H7 (cell line): ENCODE measurements at regions not wholly inside any gene's neighbourhood (a gene's known extent, or its start where the extent isn't known, plus 50 kb on each side); places are given as distances from the start of the nearest gene placed in this dataset.
A peak's percentile ranks its signal among the peaks of the same experiment; 100 is the strongest.

Source experiments
- DNase-seq: peaks from one replicate; pipeline ENCODE4 v3.0.0; 2012
- H3K27me3 ChIP-seq: 2 replicates; pipeline ENCODE4 v1.6.0; 2011; ENCODE audit warnings: mild to moderate bottlenecking, low read length; ENCODE audit not compliant: control insufficient read depth, insufficient read depth
- H3K36me3 ChIP-seq: replicated peaks from 2 replicates; pipeline ENCODE4 v1.5.1; 2011; ENCODE audit warnings: low read length; ENCODE audit not compliant: control insufficient read depth, insufficient read depth
- H3K4me3 ChIP-seq: 2 replicates; pipeline ENCODE4 v1.5.1; 2011; ENCODE audit warnings: low read depth, mild to moderate bottlenecking, control low read depth, low read length, moderate library complexity; ENCODE audit not compliant: insufficient read depth

- Histone ChIP-seq H3K36me3 (no peaks in the 10 kb centered on the region), H3K4me3 (no peak overlapping the region), H3K27me3 (no peaks in the 10 kb centered on the region)
- DNase-seq: no peak
These were observed 433.8 kb upstream of the FAT1 start for GRCh38 chr4:187157380-187157958.

GRCh38 chr4:187158003-187158402, 434.3 kb upstream of the FAT1 start:
- H3K36me3 ChIP-seq: no peaks in the 10 kb centered on the region
- no peaks in the 10 kb centered on the region for H3K27me3 ChIP-seq
- no peak overlapping the region for H3K4me3 ChIP-seq
- DNase-seq: no peak

- Histone ChIP-seq H3K4me3 (no peak overlapping the region), H3K27me3 (no peaks in the 10 kb centered on the region), H3K36me3 (no peaks in the 10 kb centered on the region)
- no peak for DNase-seq
These were observed 436.8 kb upstream of the FAT1 start for GRCh38 chr4:187160486-187160885.

GRCh38 chr4:187166886-187167512, 443.3 kb upstream of the FAT1 start:
- no peaks in the 10 kb centered on the region for H3K36me3 ChIP-seq
- DNase-seq: no peak
- no peak overlapping the region for H3K4me3 ChIP-seq
- H3K27me3 ChIP-seq: no peaks in the 10 kb centered on the region

- DNase-seq: no peak
- H3K4me3 ChIP-seq: no peak overlapping the region
- no peaks in the 10 kb centered on the region for H3K36me3 ChIP-seq
- H3K27me3 ChIP-seq: no peaks in the 10 kb centered on the region
These were observed 448.2 kb upstream of the FAT1 start for GRCh38 chr4:187171706-187172339.

GRCh38 chr4:187172340-187172761, 448.7 kb upstream of the FAT1 start:
- no peak overlapping the region for H3K4me3 ChIP-seq
- no peak for DNase-seq
- no peaks in the 10 kb centered on the region for H3K36me3 ChIP-seq
- no peaks in the 10 kb centered on the region for H3K27me3 ChIP-seq

- no peaks in the 10 kb centered on the region for H3K27me3 ChIP-seq
These were observed 451.1 kb upstream of the FAT1 start for GRCh38 chr4:187174749-187175148.

GRCh38 chr4:187175197-187175596, 451.5 kb upstream of the FAT1 start:
- H3K27me3 ChIP-seq: no peaks in the 10 kb centered on the region
- no peaks in the 10 kb centered on the region for H3K36me3 ChIP-seq
- no peak overlapping the region for H3K4me3 ChIP-seq
- no peak for DNase-seq

More at GRCh38 chr4:187174749-187175148, 451.1 kb upstream of the FAT1 start:
- Histone ChIP-seq H3K36me3 (no peaks in the 10 kb centered on the region), H3K4me3 (no peak overlapping the region)
- DNase-seq: no peak

GRCh38 chr4:187176261-187176910, 452.7 kb upstream of the FAT1 start:
- Histone ChIP-seq H3K36me3 (no peaks in the 10 kb centered on the region), H3K4me3 (no peak overlapping the region), H3K27me3 (no peaks in the 10 kb centered on the region)
- DNase-seq: peak; percentile 7

GRCh38 chr4:187178084-187178483, 454.4 kb upstream of the FAT1 start:
- Histone ChIP-seq H3K36me3 (no peaks in the 10 kb centered on the region), H3K27me3 (no peaks in the 10 kb centered on the region), H3K4me3 (no peak overlapping the region)
- no peak for DNase-seq

GRCh38 chr4:187178587-187178986, 454.9 kb upstream of the FAT1 start:
- no peaks in the 10 kb centered on the region for H3K36me3 ChIP-seq
- DNase-seq: no peak
- no peak overlapping the region for H3K4me3 ChIP-seq
- H3K27me3 ChIP-seq: no peaks in the 10 kb centered on the region

- no peaks in the 10 kb centered on the region for H3K36me3 ChIP-seq
- H3K27me3 ChIP-seq: no peaks in the 10 kb centered on the region
- no peak overlapping the region for H3K4me3 ChIP-seq
- peak; percentile 11 for DNase-seq
These were observed 455.7 kb upstream of the FAT1 start for GRCh38 chr4:187179086-187180058.

GRCh38 chr4:187181054-187181453, 457.4 kb upstream of the FAT1 start:
- no peaks in the 10 kb centered on the region for H3K27me3 ChIP-seq
- no peaks in the 10 kb centered on the region for H3K36me3 ChIP-seq
- no peak for DNase-seq
- no peak overlapping the region for H3K4me3 ChIP-seq

- Histone ChIP-seq H3K4me3 (no peak overlapping the region), H3K36me3 (no peaks in the 10 kb centered on the region), H3K27me3 (no peaks in the 10 kb centered on the region)
- DNase-seq: no peak
These were observed 459.7 kb upstream of the FAT1 start for GRCh38 chr4:187183346-187183745.
